Right atrium auricular region (tissue), 2 donors: ENCODE measurements at regions not wholly inside any gene's neighbourhood (a gene's known extent, or its start where the extent isn't known, plus 50 kb on each side); places are given as distances from the start of the nearest gene placed in this dataset.

Experiments used
- DNase-seq: peaks from one replicate; pipeline ENCODE4 v3.0.0-alpha.2; 2019; ENCODE audit warnings: low spot score
- H3K27ac ChIP-seq, 2 donors: fragments of 200-600 bp; sonication (generic); 1 replicate in 1 of 2; 2 replicates in 1 of 2; pipeline ENCODE4 v1.5.1; 2016 to 2019
- H3K27me3 ChIP-seq, 2 donors: fragments of 200-600 bp; sonication (generic); one replicate each; pipeline versions ENCODE4 v1.5.1 to v1.6.0; 2017 to 2019
- H3K36me3 ChIP-seq: fragments of 200-600 bp; sonication (generic); one replicate; pipeline ENCODE4 v1.5.1; 2016
- H3K4me1 ChIP-seq, 2 donors: fragments of 200-600 bp; sonication (generic); one replicate each; pipeline versions ENCODE4 v1.5.1 to v1.6.0; 2017 to 2019
- H3K4me3 ChIP-seq, 2 donors: fragments of 200-600 bp; sonication (generic); 1 replicate in 1 of 2; 2 replicates in 1 of 2; pipeline ENCODE4 v1.5.1; 2017 to 2019; ENCODE audit warnings: mild to moderate bottlenecking in 1 of 2, moderate library complexity in 1 of 2
- H3K9me3 ChIP-seq, 2 donors: fragments of 200-600 bp; sonication (generic); one replicate each; pipeline ENCODE4 v1.5.1; 2019
- CTCF ChIP-seq, 2 donors: fragments of 200-600 bp; sonication (generic); IDR thresholded peaks; one replicate each; pipeline ENCODE4 v1.5.1; 2019; ENCODE audit warnings: antibody characterized with exemption in 2 of 2

- Histone ChIP-seq H3K36me3 (no peaks in the 10 kb centered on the region), H3K27ac (no peak overlapping the region), H3K4me3 (no peak overlapping the region), H3K27me3 (no peaks in the 10 kb centered on the region), H3K9me3 (no peaks in the 10 kb centered on the region), H3K4me1 (no peaks in the 10 kb centered on the region)
- TF ChIP-seq CTCF (IDR thresholded peaks at IDR 0.05), result no peak
- DNase-seq, result no peak
Observed at GRCh38 chr10:58086144-58086762, 181.4 kb downstream of the IPMK start.

- no peak overlapping the region for H3K27ac ChIP-seq
- H3K27me3 ChIP-seq, result no peaks in the 10 kb centered on the region
- no peak for TF ChIP-seq CTCF (IDR thresholded peaks at IDR 0.05)
Observed at GRCh38 chr10:58082248-58082647, 185.4 kb downstream of the IPMK start.

GRCh38 chr10:58081353-58081752, 186.3 kb downstream of the IPMK start:
- H3K9me3 ChIP-seq, result no peaks in the 10 kb centered on the region
- H3K36me3 ChIP-seq, result no peaks in the 10 kb centered on the region
- H3K27ac ChIP-seq, result no peak overlapping the region
- no peak overlapping the region for H3K4me3 ChIP-seq
- DNase-seq, result no peak
- TF ChIP-seq CTCF (IDR thresholded peaks at IDR 0.05), result no peak
- H3K27me3 ChIP-seq, result no peaks in the 10 kb centered on the region
- no peaks in the 10 kb centered on the region for H3K4me1 ChIP-seq

More at GRCh38 chr10:58082248-58082647, 185.4 kb downstream of the IPMK start:
- Histone ChIP-seq H3K36me3 (no peaks in the 10 kb centered on the region), H3K4me3 (no peak overlapping the region), H3K4me1 (no peaks in the 10 kb centered on the region), H3K9me3 (no peaks in the 10 kb centered on the region)
- DNase-seq, result no peak

GRCh38 chr10:58079461-58079860, 188.2 kb downstream of the IPMK start:
- no peak for DNase-seq
- no peaks in the 10 kb centered on the region for H3K9me3 ChIP-seq
- no peak for TF ChIP-seq CTCF (IDR thresholded peaks at IDR 0.05)
- H3K27me3 ChIP-seq, result no peaks in the 10 kb centered on the region
- H3K27ac ChIP-seq, result no peak overlapping the region
- H3K4me3 ChIP-seq, result no peak overlapping the region
- no peaks in the 10 kb centered on the region for H3K4me1 ChIP-seq
- no peaks in the 10 kb centered on the region for H3K36me3 ChIP-seq

- no peak for TF ChIP-seq CTCF (IDR thresholded peaks at IDR 0.05)
- H3K9me3 ChIP-seq, result no peaks in the 10 kb centered on the region
- H3K4me1 ChIP-seq, result no peaks in the 10 kb centered on the region
- H3K27ac ChIP-seq, result no peak overlapping the region
- no peak overlapping the region for H3K4me3 ChIP-seq
- H3K27me3 ChIP-seq, result no peaks in the 10 kb centered on the region
- no peaks in the 10 kb centered on the region for H3K36me3 ChIP-seq
- no peak for DNase-seq
Observed at GRCh38 chr10:58072634-58073033, 195.1 kb downstream of the IPMK start.

- no peak for DNase-seq
- Histone ChIP-seq H3K36me3 (no peaks in the 10 kb centered on the region), H3K27ac (no peak overlapping the region), H3K27me3 (no peaks in the 10 kb centered on the region), H3K4me1 (no peaks in the 10 kb centered on the region), H3K4me3 (no peak overlapping the region), H3K9me3 (no peaks in the 10 kb centered on the region)
- TF ChIP-seq CTCF (IDR thresholded peaks at IDR 0.05), result no peak
Observed at GRCh38 chr10:58070956-58071355, 196.7 kb downstream of the IPMK start.
